ENCODE measurements at regions not wholly inside any gene's neighbourhood (a gene's known extent, or its start where the extent isn't known, plus 50 kb on each side); places are given as distances from the start of the nearest gene placed in this dataset.
"Not testable (repeated sequence)": the region's sequence is repeated elsewhere in the genome, so short reads cannot be mapped to it uniquely, and the experiment has no call there.

GRCh38 chr5:36435516-36435915 is 133.8 kb upstream of the RANBP3L start:
- no peak for DNase-seq

DNA sequence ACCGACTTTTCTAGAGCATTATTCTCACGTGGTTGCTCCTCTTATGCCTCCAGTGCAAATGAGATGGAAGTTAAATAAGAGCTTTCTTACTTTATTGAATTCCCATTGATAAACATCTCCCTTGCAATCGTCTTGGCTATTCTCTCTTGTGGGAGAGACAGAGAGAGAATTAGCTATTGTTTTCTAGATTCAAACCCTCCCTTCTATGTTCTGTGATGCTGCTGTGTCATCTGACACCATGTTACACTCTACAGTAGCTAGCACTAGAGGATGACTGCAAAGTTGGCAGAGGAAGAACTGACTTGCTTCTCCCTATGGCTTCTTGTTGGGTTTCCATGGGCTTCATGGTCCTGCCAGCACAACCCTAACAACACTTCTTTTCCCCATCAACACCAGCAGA is 134.6 kb upstream of the RANBP3L start:
- no peak for DNase-seq

- no peak for DNase-seq
Measured at GRCh38 chr5:36438765-36439561, 137.3 kb upstream of the RANBP3L start.

- no peak for DNase-seq
Measured at GRCh38 chr5:36440300-36440699, 138.6 kb upstream of the RANBP3L start.

- DNase-seq, result no peak
Measured at GRCh38 chr5:36441280-36441679, 139.6 kb upstream of the RANBP3L start.

DNA sequence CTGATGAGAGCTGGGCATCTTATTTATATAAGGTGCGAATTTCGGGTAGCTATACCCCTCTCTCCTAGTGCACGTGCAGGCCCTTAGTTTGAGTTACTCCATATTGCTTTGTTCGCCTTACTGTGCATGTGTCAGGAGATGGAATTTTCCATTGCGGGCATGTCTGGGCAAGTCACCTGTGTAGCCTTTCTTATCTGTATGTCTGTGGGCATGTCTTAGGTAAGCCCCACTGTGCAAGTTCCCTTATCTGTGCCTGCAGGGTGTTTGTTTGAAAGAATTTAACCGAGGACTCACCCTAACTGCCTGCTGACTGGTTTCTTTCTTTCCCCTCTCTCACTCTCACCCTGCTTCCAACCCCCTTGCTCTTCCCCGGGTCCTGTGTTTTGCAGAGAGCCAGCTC is 140.7 kb upstream of the RANBP3L start:
- DNase-seq, result no peak

DNA sequence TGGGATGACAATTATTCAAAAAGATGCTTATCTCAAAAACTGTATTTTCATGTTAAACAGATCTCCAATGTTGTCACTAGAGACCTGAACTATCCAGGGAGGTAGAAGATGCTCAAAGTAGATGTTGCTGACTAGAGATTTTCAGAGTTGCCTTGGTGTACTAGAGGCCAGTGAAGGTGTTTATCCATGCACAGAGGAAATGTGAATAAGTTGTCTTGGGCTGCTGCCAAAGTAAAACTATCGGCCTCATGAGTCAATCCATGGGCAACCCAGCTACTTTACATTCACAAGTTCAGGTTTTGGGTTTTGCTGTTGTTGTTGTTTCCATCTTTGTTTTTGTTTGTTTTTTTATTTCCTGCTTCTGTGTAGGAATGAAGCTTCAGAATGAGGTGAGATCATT is 141.1 kb upstream of the RANBP3L start:
- DNase-seq, result no peak

GRCh38 chr5:36443941-36444340 is 142.2 kb upstream of the RANBP3L start:
- DNase-seq, result no peak

DNA sequence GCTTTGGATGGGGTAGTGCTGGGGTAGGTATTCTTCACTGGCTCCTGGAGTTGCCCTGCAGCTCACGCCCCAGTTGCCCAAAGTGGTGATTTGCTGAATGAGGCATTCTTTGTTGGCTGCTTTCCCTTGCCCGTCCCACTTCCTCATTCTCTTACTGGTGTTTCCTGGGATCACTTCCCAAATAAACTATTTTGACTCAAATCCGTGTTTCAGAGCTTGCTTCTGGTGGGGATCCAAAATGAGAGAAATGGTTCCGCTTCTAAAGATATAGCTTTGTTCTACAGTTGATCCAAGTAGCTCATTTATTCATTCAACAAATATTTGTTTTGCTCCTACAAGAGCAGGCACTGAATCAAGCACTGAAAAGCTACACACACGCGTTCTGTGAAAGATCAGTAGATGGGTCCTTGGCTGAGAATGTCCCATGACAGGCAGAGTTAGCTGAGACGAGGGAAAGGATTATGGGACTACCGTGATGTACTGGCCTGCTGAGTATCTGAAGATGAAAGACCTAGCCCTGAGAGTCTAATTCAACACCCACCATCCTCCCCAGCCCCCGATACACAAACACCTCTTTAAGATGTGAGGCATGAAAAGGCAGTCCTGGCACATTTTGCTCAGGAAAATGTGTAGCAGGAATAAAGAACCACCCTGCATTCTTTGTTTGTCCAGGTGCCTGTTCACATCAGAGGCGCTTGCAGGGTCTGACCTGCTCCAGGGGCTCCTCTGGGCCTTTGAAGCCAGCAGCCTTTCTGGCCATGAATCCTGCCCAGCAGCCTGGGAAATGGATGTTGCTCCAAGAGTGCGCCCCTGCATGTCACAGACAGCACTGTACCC is 143.1 kb upstream of the RANBP3L start:
- no peak for DNase-seq

DNA sequence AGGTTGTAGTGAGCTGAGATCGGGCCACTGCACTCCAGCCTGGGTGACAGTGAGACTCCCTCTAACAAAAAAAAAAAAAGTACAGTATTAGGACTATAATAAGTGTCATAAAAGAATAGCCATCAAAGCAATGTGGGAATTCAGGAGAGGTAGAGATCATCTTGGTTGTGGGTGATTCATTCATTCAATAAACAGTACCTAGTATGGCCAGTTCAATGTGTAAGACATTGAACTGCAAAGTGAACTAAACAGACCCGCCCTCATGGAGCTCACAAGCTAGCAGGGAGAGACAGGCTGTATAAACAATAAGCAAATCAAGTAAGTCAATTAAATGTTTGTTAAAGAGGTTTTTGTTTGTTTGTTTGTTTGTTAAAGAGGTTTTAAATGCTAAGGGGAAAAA is 146.1 kb upstream of the RANBP3L start:
- DNase-seq, result no peak

- no peak for DNase-seq
Measured at GRCh38 chr5:36450229-36451014, 148.7 kb upstream of the RANBP3L start.

DNA sequence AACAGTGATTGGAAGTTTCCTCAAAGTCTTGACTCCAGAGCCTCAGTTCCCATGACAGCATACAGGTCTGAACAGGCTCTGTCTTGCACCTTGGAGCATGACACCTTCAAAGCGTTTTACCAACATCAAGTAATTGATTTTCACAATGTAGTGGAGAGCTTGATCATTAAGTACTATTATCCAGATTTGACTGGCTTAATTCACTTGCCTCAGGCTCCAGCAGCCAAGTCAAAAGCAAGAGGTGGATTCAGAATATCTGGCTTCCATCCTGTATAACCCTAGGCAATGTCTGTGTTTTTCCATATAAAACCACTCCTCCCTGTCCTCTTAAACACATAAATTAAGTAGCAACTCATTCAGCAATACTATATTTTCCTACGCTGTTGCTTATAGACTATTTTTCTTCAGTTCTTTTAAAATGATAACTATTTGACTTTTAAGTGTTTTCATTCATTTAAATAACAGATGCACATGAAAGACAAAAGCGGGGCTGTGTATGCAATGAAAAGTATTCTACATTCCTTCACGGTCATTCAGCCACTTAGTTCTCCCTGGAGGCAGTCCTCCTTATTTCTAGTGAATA is 150.8 kb upstream of the RANBP3L start:
- DNase-seq, result no peak

GRCh38 chr5:36457511-36458270 is 148.7 kb upstream of the SLC1A3 start:
- DNase-seq, result no peak

GRCh38 chr5:36458746-36459145 is 147.7 kb upstream of the SLC1A3 start:
- no peak for DNase-seq

DNA sequence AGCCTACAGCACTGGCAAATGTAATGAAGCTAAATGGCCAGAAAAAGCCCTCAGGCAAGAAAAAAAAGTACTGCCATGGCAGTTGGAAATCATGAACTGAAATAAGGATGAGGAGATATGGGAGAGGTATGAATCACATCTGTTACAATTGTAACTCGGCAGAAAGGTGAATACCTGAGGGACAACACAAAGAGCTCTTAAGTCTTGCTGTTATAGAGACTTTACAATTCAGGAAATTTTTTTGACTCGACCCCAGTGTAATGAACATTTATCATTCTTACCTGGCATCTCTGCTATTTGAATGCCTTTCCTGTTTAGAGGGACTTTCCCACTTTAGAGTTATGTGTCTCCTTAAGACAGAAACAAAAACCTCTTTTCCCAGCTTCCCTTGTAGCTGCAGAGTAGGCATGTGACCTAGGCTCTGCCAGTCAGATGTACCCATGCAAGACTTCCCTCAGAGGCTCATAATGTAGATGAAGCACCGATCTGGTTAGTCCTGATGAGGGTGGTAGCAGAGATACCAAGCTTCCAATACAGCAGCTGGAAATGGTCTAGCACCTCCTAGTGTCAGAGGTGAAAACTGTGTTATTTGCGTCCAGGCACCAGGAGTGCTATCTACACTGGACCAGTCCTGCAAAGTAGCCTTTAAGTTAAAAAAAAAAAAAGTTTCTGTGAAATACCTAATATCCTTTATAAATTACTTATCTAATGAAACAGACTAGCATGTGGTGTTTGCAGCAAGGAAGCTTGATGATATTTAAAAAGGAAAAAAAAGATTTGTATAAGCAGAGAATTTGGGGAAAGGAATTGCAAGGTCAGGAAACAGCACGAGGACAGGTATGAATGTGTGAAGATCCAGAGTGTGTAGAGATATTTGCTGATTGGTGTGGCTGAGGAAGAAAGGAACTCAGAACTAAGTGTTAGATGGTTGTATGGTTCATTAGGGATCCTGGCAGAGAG is 146.9 kb upstream of the SLC1A3 start:
- no peak for DNase-seq

- DNase-seq, result no peak
Measured at GRCh38 chr5:36462295-36463021, 143.9 kb upstream of the SLC1A3 start.

DNA sequence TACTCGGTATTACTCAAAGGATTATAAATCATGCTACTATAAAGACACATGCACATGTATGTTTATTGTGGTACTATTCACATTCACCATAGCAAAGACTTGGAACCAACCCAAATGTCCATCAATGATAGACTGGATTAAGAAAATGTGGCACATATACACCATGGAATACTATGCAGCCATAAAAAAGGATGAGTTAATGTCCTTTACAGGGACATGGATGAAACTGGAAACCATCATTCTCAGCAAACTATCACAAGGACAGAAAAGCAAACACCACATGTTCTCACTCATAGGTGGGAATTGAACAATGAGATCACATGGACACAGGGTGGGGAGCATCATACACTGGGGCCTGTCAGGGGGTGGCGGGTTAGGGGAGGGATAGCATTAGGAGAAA is 130.5 kb upstream of the SLC1A3 start:
- DNase-seq, result not testable (repeated sequence)

DNA sequence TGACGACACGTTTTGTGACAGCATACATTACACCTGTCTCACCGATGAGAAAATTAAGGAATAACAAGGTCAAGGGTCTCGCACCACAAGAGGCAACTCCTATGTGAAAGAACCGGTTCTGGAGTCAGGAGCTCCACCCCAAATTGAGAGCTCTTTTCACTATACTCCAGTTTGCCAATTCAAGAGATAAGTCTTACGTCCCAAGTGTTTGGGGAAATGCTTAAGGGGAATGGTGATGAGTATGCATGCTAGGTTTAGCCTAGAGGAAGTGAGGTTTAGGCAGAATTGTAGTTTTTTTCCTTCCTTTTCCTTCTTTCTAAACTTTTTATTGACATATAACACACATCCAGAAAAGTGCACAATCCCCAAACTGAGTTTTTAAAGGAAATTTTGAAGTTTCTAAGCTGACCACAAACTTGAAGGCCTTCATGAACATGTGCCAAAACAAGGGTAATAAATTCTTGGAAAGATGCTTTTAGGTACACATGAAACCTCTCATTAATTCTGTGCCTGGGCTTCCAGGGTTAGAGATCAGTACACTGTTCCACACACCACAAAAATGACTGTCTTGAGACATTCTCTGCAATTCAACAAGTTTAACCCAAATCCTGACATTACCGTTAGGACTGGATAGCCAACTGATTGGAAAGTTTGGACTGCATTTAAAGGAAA is 127.6 kb upstream of the SLC1A3 start:
- DNase-seq, result no peak

DNA sequence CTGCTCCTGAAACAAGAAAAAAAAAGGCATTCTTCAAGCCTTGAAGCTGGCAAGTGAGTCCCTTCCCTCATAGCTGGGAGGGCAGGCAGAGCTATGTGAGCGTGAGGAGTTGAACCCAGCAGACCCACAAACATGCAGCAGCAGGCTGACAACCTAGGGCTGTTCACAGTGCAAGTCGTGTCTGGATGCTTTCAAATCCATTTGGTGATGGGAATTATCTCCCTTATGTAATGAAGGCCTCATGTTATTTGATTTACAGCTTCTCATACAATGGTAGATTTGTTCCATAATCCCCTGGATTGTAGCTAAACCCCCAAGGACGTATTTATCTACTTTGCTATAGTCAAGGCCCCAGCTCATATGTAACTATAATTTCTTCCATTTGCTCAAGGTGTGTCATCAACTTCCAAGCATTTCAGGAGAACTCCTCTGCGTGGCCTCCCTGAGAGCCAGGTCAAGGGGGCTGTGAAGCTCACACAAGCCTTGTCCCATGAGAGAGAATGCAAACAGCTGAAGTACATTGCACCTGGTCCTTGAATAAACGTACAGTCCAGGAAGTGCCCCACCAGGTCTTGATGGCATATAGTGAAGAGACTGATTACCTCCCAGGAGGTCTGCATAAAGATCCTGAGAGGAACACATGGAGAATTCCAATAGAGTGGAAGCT is 124.8 kb upstream of the SLC1A3 start:
- DNase-seq, result no peak

All from NCI-H2029 (cell line).